Anterior cingulate cortex (tissue), 58 donors: ENCODE measurements at regions not wholly inside any gene's neighbourhood (a gene's known extent, or its start where the extent isn't known, plus 50 kb on each side); places are given as distances from the start of the nearest gene placed in this dataset.

Experiments
- DNase-seq, 58 donors: peaks; one replicate each; lab custom pipeline; 2025; lab: John Stamatoyannopoulos, UW

DNA sequence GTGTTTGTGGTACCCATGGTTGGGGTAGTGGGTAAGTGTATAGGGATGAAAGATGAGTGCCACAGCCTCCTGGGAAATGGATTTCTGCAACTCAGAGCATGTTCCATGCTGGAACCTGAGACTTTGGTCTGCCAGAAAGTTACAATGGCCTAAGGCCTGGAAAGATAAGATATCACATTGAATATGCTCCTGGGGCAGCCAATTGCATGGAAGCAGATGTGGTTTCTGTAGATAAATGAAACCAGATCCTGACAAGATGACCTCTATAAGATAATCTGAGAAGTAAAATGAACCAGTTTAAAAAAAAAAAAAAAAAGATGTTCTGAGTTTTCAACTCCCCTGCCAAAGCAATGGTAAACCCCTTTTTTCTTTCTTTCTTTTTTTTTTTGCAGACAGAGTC lies 91.4 kb upstream of the NCK2 start:
- DNase-seq: no peak

GRCh38 chr2:105652014-105652796 lies 92.5 kb upstream of the NCK2 start:
- no peak for DNase-seq

- no peak for DNase-seq
Observed at GRCh38 chr2:105649534-105649933, 95.2 kb upstream of the NCK2 start.

- DNase-seq: no peak
Observed at GRCh38 chr2:105647731-105648130, 97.0 kb upstream of the NCK2 start.

DNA sequence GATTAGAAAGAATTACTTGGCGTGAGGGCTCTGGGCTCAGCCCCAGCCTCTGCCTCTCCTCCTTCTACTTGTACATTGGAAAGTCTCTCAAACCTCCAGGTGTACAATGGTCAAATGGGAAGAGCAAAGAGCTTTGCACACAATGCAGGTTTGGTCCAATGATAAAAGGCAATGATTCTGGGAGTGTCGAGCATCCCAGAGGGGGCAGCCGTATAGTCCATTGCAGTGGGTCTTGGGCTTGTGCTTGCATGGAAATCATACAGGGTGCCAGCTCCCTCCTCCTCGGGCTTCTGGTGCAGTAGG lies 98.0 kb upstream of the NCK2 start:
- no peak for DNase-seq

- DNase-seq: peak in 2 of 58 donors; percentile 16 to 32
Observed at GRCh38 chr2:105645938-105646773, 98.6 kb upstream of the NCK2 start.

DNA sequence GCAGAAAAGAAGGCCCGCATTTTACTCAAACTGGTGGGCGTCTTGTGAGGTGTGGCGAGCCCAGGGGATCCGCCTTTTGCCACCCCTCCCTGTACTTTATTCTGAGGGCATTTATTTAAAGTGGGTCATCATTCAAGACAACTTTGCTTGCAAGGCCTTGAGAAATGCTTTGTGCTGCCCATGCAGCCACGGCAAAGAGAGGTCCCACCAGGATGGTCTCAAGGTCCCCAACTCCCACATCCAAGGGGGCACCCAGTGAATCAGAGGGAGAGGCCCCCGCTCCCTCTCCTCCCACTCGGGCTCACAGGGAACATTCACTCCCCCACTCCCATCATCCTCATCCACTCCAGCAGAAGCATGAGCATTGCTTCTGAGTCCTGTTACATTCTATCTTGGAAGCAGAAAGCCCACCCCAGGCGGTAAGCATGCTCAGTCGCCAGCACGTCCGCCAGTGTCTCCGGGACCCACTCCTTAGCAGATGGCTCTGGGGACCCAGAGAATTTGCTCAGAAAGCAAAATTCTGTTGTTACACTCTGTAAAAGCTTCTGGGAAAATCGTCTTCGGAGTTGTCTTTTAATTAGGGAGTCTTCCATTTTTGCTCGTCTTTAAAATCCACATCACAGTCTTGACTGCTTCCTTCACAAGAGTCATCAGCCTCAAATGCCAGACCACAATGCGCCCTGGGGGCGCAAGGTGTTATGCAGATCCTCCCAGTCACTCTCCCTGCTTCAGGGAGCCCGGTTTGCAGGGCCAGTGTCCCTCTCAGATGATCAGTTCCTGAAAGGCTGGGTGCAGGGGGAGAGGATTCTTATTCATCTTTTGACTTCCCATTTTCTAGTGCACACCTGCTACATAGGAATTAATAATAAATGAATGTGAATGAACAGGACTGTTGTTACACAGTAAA lies 99.4 kb upstream of the NCK2 start:
- DNase-seq: no peak

GRCh38 chr2:105644174-105644980 lies 100.3 kb upstream of the NCK2 start:
- DNase-seq: peak in 13 of 58 donors; percentile 24 to 63 (median 36)

GRCh38 chr2:105643405-105644173 lies 101.1 kb upstream of the NCK2 start:
- no peak for DNase-seq

GRCh38 chr2:105641389-105641811 lies 103.3 kb upstream of the NCK2 start:
- DNase-seq: peak in 55 of 58 donors; percentile 33 to 92 (median 75)

DNA sequence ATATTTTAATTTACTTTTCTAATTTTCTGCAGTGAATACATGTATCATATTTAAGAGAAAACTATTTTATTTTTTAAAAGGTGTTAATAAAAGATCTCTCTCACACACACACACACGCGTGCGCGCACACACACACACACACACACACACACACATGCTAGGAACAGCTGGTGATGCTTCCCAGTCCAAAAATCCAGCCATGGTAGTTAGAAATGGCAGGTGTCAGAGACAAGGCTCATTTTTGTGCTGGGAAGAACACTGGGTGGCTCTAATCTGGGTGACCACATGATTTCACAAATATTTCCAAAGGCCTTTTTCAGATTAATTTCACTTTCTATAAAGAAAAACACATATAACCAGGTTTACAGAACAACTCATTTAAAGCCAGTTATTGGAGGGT lies 104.5 kb upstream of the NCK2 start:
- no peak for DNase-seq

DNA sequence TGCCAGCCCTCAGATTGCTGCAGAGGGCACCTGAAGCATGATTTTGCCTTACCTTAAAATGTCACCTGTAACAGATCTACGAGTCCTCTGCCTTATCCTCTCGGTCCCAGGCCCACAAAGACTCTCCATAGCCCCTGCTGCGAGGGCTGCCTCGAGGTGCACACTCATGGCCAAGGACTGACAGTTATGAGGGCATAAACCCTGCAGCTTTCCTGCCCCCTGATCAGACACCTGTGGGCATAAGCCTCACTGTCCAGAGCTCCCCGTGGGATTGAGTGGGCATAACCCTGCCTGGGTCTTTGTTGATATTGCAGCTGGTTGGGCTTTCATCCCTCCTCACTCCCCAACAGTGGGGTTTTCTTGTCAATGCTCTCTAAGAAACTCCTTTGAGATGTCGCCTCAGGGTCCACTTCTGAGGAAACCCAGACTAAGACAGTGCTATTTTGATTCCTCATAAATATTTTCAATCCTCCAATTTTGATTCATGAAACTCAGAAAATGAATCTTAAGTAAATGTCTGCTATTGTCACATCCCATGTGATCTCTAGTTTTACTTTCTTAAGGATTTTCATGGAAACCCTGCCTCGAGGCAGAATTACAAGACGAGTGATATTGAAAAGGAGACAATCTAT lies 108.5 kb upstream of the NCK2 start:
- DNase-seq: no peak

- DNase-seq: no peak
Observed at GRCh38 chr2:105635564-105635963, 109.1 kb upstream of the NCK2 start.

DNA sequence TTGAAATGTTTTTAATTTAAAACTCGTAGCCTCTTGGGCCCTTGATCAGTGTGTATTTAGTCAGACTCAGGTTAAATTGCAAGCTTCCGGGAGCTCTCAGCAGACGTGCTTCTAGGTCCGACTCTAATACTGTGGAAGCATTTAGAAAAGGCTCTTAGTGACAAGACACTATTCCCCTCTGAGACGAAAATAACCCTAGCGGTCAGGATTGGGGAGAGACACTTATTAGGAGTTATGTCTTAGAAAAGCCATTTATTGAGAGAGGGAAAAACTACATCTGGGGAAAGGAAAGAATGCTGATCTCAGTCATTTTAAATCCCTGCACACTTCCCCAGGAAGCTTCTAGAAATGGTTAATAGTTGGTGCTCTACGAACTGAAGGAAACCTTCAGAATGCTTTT lies 110.5 kb upstream of the NCK2 start:
- DNase-seq: no peak

DNA sequence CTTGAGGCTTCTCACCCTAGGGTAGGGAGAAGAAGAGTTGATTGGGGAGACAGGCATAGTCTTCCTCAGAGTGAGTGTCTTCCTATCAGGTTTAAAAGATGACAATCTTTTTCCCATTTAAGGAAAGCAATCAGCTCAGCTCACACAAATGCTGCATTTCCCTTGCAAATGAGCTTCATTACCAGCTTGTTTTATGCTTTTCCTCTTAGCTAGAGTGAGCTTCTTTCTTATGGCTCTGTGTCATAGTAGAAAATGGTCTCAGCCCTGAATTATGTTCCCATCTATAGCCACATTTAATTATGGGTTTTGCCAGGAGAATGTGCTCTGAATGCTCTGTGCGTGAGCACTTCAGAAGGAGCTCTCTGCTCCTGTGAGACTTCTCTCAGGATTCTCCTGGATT lies 112.8 kb upstream of the NCK2 start:
- DNase-seq: no peak

GRCh38 chr2:105631011-105631410 lies 113.7 kb upstream of the NCK2 start:
- no peak for DNase-seq

- no peak for DNase-seq
Observed at GRCh38 chr2:105629634-105630033, 115.1 kb upstream of the NCK2 start.

DNA sequence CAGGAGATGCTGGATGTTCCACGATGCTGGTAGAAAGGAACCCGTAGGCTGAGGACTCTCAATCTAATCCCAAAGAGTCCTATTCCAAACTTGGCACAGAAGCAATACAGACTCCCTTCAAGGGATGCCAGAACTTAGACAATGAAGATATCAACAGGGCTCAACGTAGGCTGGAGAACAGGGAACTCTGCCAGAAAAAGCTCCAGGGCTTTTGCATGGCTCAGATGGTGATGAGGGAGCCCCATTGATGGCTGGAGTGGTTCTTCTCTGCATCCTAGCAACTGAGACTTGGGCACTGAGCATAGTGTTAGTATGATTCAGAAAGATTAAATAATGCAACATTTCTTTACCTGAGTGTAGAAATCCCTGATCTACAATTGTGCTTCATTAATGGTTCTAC lies 117.2 kb upstream of the NCK2 start:
- peak in 35 of 58 donors; percentile 11 to 85 (median 43) for DNase-seq

DNA sequence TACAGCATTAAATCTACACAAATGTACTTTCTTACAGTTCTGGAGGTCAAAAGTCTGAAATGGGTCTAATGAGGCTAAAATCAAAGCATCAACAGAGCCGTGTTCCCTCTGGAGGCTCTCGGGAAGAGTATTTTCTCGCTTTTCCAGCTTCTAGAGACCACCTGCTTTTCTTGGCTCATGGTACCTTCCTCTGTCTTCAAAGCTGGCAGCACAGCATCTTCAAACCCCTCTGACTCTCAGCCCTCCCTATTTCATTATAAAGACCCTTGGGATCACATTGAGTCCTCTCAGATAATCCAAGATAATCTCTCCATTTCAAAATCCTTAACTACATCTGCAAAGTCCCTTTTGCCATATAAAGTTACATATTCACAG lies 117.8 kb upstream of the NCK2 start:
- no peak for DNase-seq
